HCT116 (cell line): ENCODE measurements at regions not wholly inside any gene's neighbourhood (a gene's known extent, or its start where the extent isn't known, plus 50 kb on each side); places are given as distances from the start of the nearest gene placed in this dataset.

ENCODE experiments used
- ATAC-seq: fragments of 200-7000 bp; cut with Tn5 transposase; 2 replicates; pipeline ENCODE4 v1.9.1; 2020; ENCODE audit warnings: mild to moderate bottlenecking, moderate library complexity
- BruUV-seq: library from RNA; stranded (reverse); fragments of 400-500 nt; replicated peaks from 2 replicates; lab custom pipeline; 2021; lab: Mats Ljungman, UMichigan
- CTCF ChIA-PET: fragments of 300-600 bp; sonication (Branson Sonifier 250); formaldehyde crosslinking; loops from one replicate; lab custom pipeline; 2021; ENCODE audit warnings: antibody characterized with exemption; lab: Charles Lee
- POLR2A ChIA-PET: fragments of 300-600, 350-600 bp; sonication (Branson Sonifier 250); formaldehyde crosslinking; loops from one replicate; lab custom pipeline; 2021; ENCODE audit warnings: antibody characterized with exemption; lab: Charles Lee
- RAD21 ChIA-PET, 2 experiments: fragments of 300-600 bp; sonication (Branson Sonifier 250); formaldehyde crosslinking; loops; one replicate each; lab custom pipeline; 2023; ENCODE audit warnings: low total read pairs in 2 of 2; ENCODE audit not compliant: uncharacterized antibody in 2 of 2, unreplicated experiment in 2 of 2, low non-redundant PET in 1 of 2; lab: Charles Lee
- DNase-seq: peaks from one replicate; pipeline ENCODE4 v3.0.0-alpha.2; 2010; ENCODE audit warnings: low read depth, low spot score
- H2AFZ ChIP-seq: fragments of 200-600 bp; shearing (Covaris generic), sonication (generic); 2 replicates; pipeline ENCODE4 v1.6.1; 2017; ENCODE audit warnings: low read depth, mixed run types, mixed read lengths, antibody characterized with exemption, low read length; ENCODE audit not compliant: poor library complexity, severe bottlenecking
- H3K27ac ChIP-seq: 2 replicates; pipeline ENCODE4 v1.5.1; 2012; ENCODE audit warnings: low read depth, low read length
- H3K27me3 ChIP-seq: fragments of 200-600 bp; sonication (generic); 2 replicates; pipeline ENCODE4 v1.6.1; 2016; ENCODE audit warnings: mixed run types, low read length, mixed read lengths; ENCODE audit not compliant: insufficient read depth
- H3K36me3 ChIP-seq, 2 experiments: fragments of 200-500 bp in 1 of 2; fragments of 200-600 bp in 1 of 2; sonication (Bioruptor generic) in 1 of 2; sonication (generic) in 1 of 2; 2 replicates each; pipeline versions ENCODE4 v1.5.1 to v1.6.1; 2014 to 2016; ENCODE audit warnings: low read length in 2 of 2, inconsistent platforms in 1 of 2, mixed read lengths in 1 of 2, mixed run types in 1 of 2; ENCODE audit not compliant: insufficient read depth in 2 of 2, control insufficient read depth in 1 of 2
- H3K4me1 ChIP-seq, 2 experiments: fragments of 200-600 bp in 1 of 2; sonication (generic) in 1 of 2; 2 replicates each; pipeline versions ENCODE4 v1.5.1 to v1.6.1; 2012 to 2017; ENCODE audit warnings: low read length in 2 of 2, inconsistent platforms in 1 of 2, mild to moderate bottlenecking in 1 of 2, mixed read lengths in 1 of 2, mixed run types in 1 of 2, moderate library complexity in 1 of 2; ENCODE audit not compliant: insufficient read depth in 2 of 2, control insufficient read depth in 1 of 2
- H3K4me2 ChIP-seq: fragments of 200-600 bp; sonication (generic); 2 replicates; pipeline ENCODE4 v1.6.1; 2017; ENCODE audit warnings: mixed run types, low read length, mixed read lengths
- H3K4me3 ChIP-seq, 2 experiments: fragments of 200-600 bp in 1 of 2; sonication (generic) in 1 of 2; replicated peaks in 1 of 2; 2 replicates each; pipeline ENCODE4 v1.5.1; 2011 to 2016; ENCODE audit warnings: low read length in 2 of 2, control low read depth in 1 of 2, low read depth in 1 of 2, mild to moderate bottlenecking in 1 of 2, mixed read lengths in 1 of 2, mixed run types in 1 of 2
- H3K79me2 ChIP-seq: fragments of 200-600 bp; sonication (generic); 2 replicates; pipeline ENCODE4 v1.6.1; 2017; ENCODE audit warnings: mild to moderate bottlenecking, mixed run types, low read length, moderate library complexity, mixed read lengths; ENCODE audit not compliant: insufficient read depth
- H3K9ac ChIP-seq: fragments of 200-600 bp; sonication (generic); 2 replicates; pipeline ENCODE4 v1.6.1; 2016; ENCODE audit warnings: low read length, mixed read lengths
- H3K9me2 ChIP-seq: fragments of 200-600 bp; sonication (generic), shearing (Covaris generic); 2 replicates; pipeline ENCODE4 v1.6.1; 2017; ENCODE audit warnings: mixed run types, mild to moderate bottlenecking, moderate library complexity; ENCODE audit not compliant: insufficient read depth
- H3K9me3 ChIP-seq, 2 experiments: fragments of 200-500 bp in 1 of 2; fragments of 200-600 bp in 1 of 2; sonication (Bioruptor generic) in 1 of 2; sonication (generic) in 1 of 2; 2 replicates each; pipeline ENCODE4 v1.6.1; 2014 to 2017; ENCODE audit warnings: low read length in 2 of 2, mixed read lengths in 2 of 2, inconsistent platforms in 1 of 2, low read depth in 1 of 2, mild to moderate bottlenecking in 1 of 2, mixed run types in 1 of 2, moderate library complexity in 1 of 2; ENCODE audit not compliant: control insufficient read depth in 1 of 2, insufficient read depth in 1 of 2
- H4K20me1 ChIP-seq: fragments of 200-600 bp; sonication (generic), shearing (Covaris generic); 2 replicates; pipeline ENCODE4 v1.6.1; 2017; ENCODE audit warnings: mixed run types, mild to moderate bottlenecking, moderate library complexity; ENCODE audit not compliant: insufficient read depth
- CBX3 ChIP-seq: IDR thresholded peaks from 2 replicates; pipeline ENCODE4 v1.6.1; 2012; ENCODE audit warnings: low read depth
- CEBPB ChIP-seq: IDR thresholded peaks from 2 replicates; pipeline ENCODE4 v1.6.1; 2012; ENCODE audit warnings: low read depth
- EZH2 ChIP-seq: fragments of 200-600 bp; sonication (generic); IDR thresholded peaks from 2 replicates; pipeline ENCODE4 v1.6.1; 2017; ENCODE audit warnings: antibody characterized with exemption, mixed run types
- FOSL1 ChIP-seq: IDR thresholded peaks from 2 replicates; pipeline ENCODE4 v1.6.1; 2012; ENCODE audit warnings: low read depth
- JUND ChIP-seq: IDR thresholded peaks from 2 replicates; pipeline ENCODE4 v1.6.1; 2012
- POLR2A ChIP-seq: IDR thresholded peaks from 2 replicates; pipeline ENCODE4 v1.7.0; 2011; ENCODE audit warnings: borderline replicate concordance; ENCODE audit not compliant: insufficient read depth, insufficient read length; ENCODE audit errors: extremely low read depth
- POLR2AphosphoS5 ChIP-seq: IDR thresholded peaks from 2 replicates; pipeline ENCODE4 v1.6.1; 2011; ENCODE audit warnings: mild to moderate bottlenecking, low read depth, low read length, moderate library complexity
- SIN3A ChIP-seq: IDR thresholded peaks from 2 replicates; pipeline ENCODE4 v1.6.1; 2012; ENCODE audit warnings: low read depth
- SRF ChIP-seq: IDR thresholded peaks from 2 replicates; pipeline ENCODE4 v1.6.1; 2012; ENCODE audit warnings: low read depth
- TCF7L2 ChIP-seq: IDR thresholded peaks from 2 replicates; pipeline ENCODE4 v1.7.0; 2011; ENCODE audit warnings: borderline replicate concordance, inconsistent platforms; ENCODE audit not compliant: insufficient read depth, insufficient read length; ENCODE audit errors: extremely low read depth
- YY1 ChIP-seq: IDR thresholded peaks from 2 replicates; pipeline ENCODE4 v1.6.1; 2011; ENCODE audit warnings: low read length, low read depth, moderate library complexity, mild to moderate bottlenecking; ENCODE audit not compliant: insufficient replicate concordance; ENCODE audit errors: extremely low read depth
- intact Hi-C: fragments of 100-400 bp; cut with micrococcal nuclease; formaldehyde crosslinking; loops from 2 replicates; pipeline ENCODE4 v1.10.0; 2022
- TF ChIP-seq, protein P1 (sequence below), 3 experiments: fragments of 200-600 bp in 1 of 3; sonication (generic) in 1 of 3; IDR thresholded peaks in 2 of 3; conservative IDR thresholded peaks in 1 of 3; 2 replicates each; pipeline ENCODE4 v1.5.1; 2012 to 2017; ENCODE audit warnings: low read depth in 2 of 3, low read length in 2 of 3, antibody characterized with exemption in 1 of 3, borderline replicate concordance in 1 of 3, control low read depth in 1 of 3, mild to moderate bottlenecking in 1 of 3, mixed read lengths in 1 of 3, mixed run types in 1 of 3, moderate library complexity in 1 of 3; ENCODE audit not compliant: insufficient read depth in 1 of 3
- TF ChIP-seq, protein P2 (sequence below): IDR thresholded peaks from 2 replicates; pipeline ENCODE4 v1.6.1; 2012
- TF ChIP-seq, protein P3 (sequence below): IDR thresholded peaks from 2 replicates; pipeline ENCODE4 v1.6.1; 2012; ENCODE audit warnings: low read depth

DNA sequence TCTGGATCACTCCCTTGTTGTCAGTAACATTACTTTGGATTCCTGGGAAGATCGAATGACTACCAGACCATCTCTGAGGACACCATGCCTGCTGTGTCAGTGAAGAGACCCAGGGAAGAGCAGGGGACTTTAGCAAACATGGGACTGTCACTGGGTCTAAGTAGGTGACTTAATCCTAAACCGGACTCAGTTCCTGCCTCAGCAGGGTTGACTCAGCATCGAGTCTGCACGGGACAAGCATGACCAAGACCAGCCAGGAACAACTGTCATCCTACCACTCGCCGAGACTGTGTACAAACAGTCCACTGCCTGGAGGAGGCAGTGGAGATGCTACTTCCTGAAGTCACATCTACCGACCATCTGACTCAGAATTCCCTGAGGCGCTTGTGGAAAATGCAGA is 53.2 kb upstream of the RAB4A start:
- Histone ChIP-seq H3K4me2 (peak overlapping the region; percentile 42), H3K9ac (no peak overlapping the region), H3K27ac (no peak overlapping the region), H3K79me2 (no peaks in the 10 kb centered on the region), H3K36me3 (no peaks in the 10 kb centered on the region), H3K27me3 (no peaks in the 10 kb centered on the region), H3K4me3 (no peak overlapping the region), H3K9me2 (no peaks in the 10 kb centered on the region), H3K4me1 (peaks cover 19 to 21% of the 10 kb centered on the region in 2 experiments), H2AFZ (peak overlapping the region; percentile 24), H4K20me1 (no peaks in the 10 kb centered on the region), H3K9me3 (no peaks in the 10 kb centered on the region)
- no TSS peak for BruUV-seq
- POLR2A ChIA-PET, result no interaction called here
- RAD21 ChIA-PET, result no interaction called here
- intact Hi-C loops, result no loop called here
- DNase-seq (peak; percentile 70), ATAC-seq (peak; percentile 99)
- peak; percentile 40 for TF ChIP-seq FOSL1
- no peak for TF ChIP-seq YY1
- TF ChIP-seq JUND, result 0 out of 2 replicates have a peak, but pooled peaks have one; percentile 20
- peak; percentile 78 for TF ChIP-seq CBX3
- TF ChIP-seq, protein P1, sequence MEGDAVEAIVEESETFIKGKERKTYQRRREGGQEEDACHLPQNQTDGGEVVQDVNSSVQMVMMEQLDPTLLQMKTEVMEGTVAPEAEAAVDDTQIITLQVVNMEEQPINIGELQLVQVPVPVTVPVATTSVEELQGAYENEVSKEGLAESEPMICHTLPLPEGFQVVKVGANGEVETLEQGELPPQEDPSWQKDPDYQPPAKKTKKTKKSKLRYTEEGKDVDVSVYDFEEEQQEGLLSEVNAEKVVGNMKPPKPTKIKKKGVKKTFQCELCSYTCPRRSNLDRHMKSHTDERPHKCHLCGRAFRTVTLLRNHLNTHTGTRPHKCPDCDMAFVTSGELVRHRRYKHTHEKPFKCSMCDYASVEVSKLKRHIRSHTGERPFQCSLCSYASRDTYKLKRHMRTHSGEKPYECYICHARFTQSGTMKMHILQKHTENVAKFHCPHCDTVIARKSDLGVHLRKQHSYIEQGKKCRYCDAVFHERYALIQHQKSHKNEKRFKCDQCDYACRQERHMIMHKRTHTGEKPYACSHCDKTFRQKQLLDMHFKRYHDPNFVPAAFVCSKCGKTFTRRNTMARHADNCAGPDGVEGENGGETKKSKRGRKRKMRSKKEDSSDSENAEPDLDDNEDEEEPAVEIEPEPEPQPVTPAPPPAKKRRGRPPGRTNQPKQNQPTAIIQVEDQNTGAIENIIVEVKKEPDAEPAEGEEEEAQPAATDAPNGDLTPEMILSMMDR (IDR thresholded peaks at IDR 0.05 in 2 of 3, conservative IDR thresholded peaks at IDR 0.05 in 1 of 3; ENCODE audit: borderline replicate concordance in 1 of 3, insufficient read depth in 1 of 3, low read depth in 2 of 3, low read length in 2 of 3), result peak; percentile 18 to 64 (median 58); a peak in 4 of 6 replicates
- TF ChIP-seq, protein P2, sequence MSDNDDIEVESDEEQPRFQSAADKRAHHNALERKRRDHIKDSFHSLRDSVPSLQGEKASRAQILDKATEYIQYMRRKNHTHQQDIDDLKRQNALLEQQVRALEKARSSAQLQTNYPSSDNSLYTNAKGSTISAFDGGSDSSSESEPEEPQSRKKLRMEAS, result peak; percentile 10; the same call in 1 of the 2 replicates
- no peak for TF ChIP-seq TCF7L2
- CTCF ChIA-PET, result no interaction called here

DNA sequence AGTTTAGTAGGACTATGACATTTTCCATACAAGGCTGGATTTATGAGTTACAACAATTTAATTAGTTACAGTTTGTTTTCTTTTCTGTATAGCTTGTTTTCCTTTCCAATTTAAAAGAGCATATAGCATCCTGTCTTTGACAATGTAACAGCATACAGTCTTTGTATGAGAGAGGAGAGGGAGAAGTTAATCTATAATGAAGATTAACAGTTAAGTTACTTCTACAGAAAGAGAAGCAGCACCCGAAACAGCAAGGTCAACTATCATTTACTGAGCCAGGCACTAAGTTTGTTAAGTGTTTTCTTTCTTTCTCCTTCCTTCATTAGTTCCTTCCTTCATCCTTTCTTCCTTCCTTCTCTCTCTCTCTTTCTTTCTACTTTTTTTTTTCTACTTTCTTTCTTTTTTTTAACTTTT is 52.3 kb upstream of the RAB4A start:
- Histone ChIP-seq H3K27me3 (no peaks in the 10 kb centered on the region), H3K9me3 (no peaks in the 10 kb centered on the region), H2AFZ (peak overlapping the region; percentile 67), H3K36me3 (no peaks in the 10 kb centered on the region), H3K79me2 (no peaks in the 10 kb centered on the region), H3K9ac (no peak overlapping the region), H3K27ac (no peak overlapping the region), H3K9me2 (no peaks in the 10 kb centered on the region), H3K4me2 (no peak overlapping the region), H4K20me1 (no peaks in the 10 kb centered on the region), H3K4me3 (no peak overlapping the region), H3K4me1 (peaks cover 23 to 27% of the 10 kb centered on the region in 2 experiments)
- intact Hi-C loops, result no loop called here
- no peak for ATAC-seq
- ChIA-PET POLR2A (no interaction called here), CTCF (no interaction called here), RAD21 (no interaction called here)
- DNase-seq, result no peak
- no TSS peak for BruUV-seq
- TF ChIP-seq SRF (no peak), CEBPB (no peak), EZH2 (no peak), FOSL1 (no peak), CBX3 (no peak), SIN3A (no peak), POLR2A (no peak), POLR2AphosphoS5 (no peak), TCF7L2 (no peak)
- TF ChIP-seq, protein P3, sequence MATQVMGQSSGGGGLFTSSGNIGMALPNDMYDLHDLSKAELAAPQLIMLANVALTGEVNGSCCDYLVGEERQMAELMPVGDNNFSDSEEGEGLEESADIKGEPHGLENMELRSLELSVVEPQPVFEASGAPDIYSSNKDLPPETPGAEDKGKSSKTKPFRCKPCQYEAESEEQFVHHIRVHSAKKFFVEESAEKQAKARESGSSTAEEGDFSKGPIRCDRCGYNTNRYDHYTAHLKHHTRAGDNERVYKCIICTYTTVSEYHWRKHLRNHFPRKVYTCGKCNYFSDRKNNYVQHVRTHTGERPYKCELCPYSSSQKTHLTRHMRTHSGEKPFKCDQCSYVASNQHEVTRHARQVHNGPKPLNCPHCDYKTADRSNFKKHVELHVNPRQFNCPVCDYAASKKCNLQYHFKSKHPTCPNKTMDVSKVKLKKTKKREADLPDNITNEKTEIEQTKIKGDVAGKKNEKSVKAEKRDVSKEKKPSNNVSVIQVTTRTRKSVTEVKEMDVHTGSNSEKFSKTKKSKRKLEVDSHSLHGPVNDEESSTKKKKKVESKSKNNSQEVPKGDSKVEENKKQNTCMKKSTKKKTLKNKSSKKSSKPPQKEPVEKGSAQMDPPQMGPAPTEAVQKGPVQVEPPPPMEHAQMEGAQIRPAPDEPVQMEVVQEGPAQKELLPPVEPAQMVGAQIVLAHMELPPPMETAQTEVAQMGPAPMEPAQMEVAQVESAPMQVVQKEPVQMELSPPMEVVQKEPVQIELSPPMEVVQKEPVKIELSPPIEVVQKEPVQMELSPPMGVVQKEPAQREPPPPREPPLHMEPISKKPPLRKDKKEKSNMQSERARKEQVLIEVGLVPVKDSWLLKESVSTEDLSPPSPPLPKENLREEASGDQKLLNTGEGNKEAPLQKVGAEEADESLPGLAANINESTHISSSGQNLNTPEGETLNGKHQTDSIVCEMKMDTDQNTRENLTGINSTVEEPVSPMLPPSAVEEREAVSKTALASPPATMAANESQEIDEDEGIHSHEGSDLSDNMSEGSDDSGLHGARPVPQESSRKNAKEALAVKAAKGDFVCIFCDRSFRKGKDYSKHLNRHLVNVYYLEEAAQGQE, result no peak
